ENCODE measurements at regions not wholly inside any gene's neighbourhood (a gene's known extent, or its start where the extent isn't known, plus 50 kb on each side); places are given as distances from the start of the nearest gene placed in this dataset.

DNA sequence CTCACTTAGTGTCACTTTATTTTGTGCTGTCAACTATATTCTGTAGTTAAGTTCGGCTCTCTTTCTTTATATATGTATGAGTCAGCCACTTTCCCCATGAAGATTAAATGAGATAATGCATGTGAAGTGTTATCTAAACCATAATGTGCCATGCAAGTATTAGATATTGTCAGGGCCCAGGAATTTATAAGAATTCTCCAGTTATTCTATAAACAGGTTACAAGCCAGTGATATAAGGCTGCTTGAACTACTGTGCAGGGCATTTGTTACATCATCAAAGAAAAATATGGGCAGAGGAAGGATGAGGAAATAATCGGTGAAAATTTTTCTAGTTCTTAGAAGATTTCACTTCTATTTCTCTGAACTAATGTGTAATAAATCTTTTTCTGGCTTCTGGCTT, 1049.0 kb upstream of the NR2F2 start:
- Histone ChIP-seq H2AK5ac (ENCODE audit: low read depth, low read length) (no peak overlapping the region), H3K27me3 (replicated peaks in 1 of 4; ENCODE audit: control insufficient read depth in 3 of 4, extremely low read depth in 1 of 4, insufficient read depth in 3 of 4, low read length in 3 of 4) (peaks cover 0 to 1% (median 0%) of the 10 kb centered on the region in 4 experiments; a peak in 1 of 7 replicates), H2BK5ac (ENCODE audit: low read depth, low read length) (no peak overlapping the region), H2BK20ac (ENCODE audit: low read length) (no peak overlapping the region), H3K4me1 (replicated peaks in 1 of 4; ENCODE audit: control insufficient read depth in 3 of 4, insufficient read depth in 4 of 4, low read length in 3 of 4) (peaks cover 0 to 6% (median 3%) of the 10 kb centered on the region in 4 experiments; a peak in 5 of 7 replicates), H3K9me3 (ENCODE audit: insufficient read depth in 2 of 2, low read depth in 1 of 2, low read length in 1 of 2) (no peaks in the 10 kb centered on the region), H3K79me1 (ENCODE audit: low read depth, low read length) (no peaks in the 10 kb centered on the region), H3K14ac (ENCODE audit: insufficient read length) (no peak overlapping the region), H4K91ac (replicated peaks; ENCODE audit: insufficient read length, low read length) (no peak overlapping the region), H3K23me2 (ENCODE audit: low read depth, low read length) (no peaks in the 10 kb centered on the region), H3K23ac (ENCODE audit: insufficient read length) (no peak overlapping the region), H4K20me1 (replicated peaks in 1 of 2; ENCODE audit: control insufficient read depth in 1 of 2, insufficient read depth in 2 of 2, low read length in 2 of 2) (no peaks in the 10 kb centered on the region), H3K79me2 (ENCODE audit: control insufficient read depth in 1 of 2, insufficient read depth in 2 of 2, low read length in 2 of 2) (no peaks in the 10 kb centered on the region), H3K9ac (replicated peaks in 1 of 4; ENCODE audit: extremely low read depth in 1 of 4, low read depth in 3 of 4, low read length in 3 of 4) (no peak overlapping the region), H3K56ac (replicated peaks; ENCODE audit: insufficient read length, low read depth, low read length) (no peak overlapping the region), H3K18ac (ENCODE audit: extremely low read depth, low read length) (no peak overlapping the region), H3K4me3 (ENCODE audit: extremely low read depth in 1 of 4, insufficient read depth in 2 of 4, low read depth in 3 of 4, low read length in 4 of 4) (no peak overlapping the region), H4K8ac (ENCODE audit: extremely low read depth, insufficient read depth, low read length) (no peak overlapping the region), H3K4ac (replicated peaks; ENCODE audit: insufficient read length, low read depth, low read length) (no peak overlapping the region), H2BK12ac (ENCODE audit: low read depth, low read length) (no peak overlapping the region), H3K27ac (ENCODE audit: low read depth, low read length) (no peak overlapping the region), H2BK15ac (ENCODE audit: low read length) (no peak overlapping the region), H2BK120ac (replicated peaks; ENCODE audit: low read depth, low read length) (no peak overlapping the region), H4K5ac (ENCODE audit: insufficient read length, low read depth, low read length) (no peak overlapping the region), H3K4me2 (ENCODE audit: insufficient read depth in 1 of 2, low read depth in 2 of 2, low read length in 2 of 2) (no peak overlapping the region), H2AFZ (ENCODE audit: low read length) (no peak overlapping the region), H3K36me3 (ENCODE audit: control insufficient read depth in 2 of 4, insufficient read depth in 4 of 4, low read length in 3 of 4) (no peaks in the 10 kb centered on the region)
- 82% methylated on average over 2 of the region's 2 CpGs; no CpG with 5 or more reads in 1 of the 2 experiments for WGBS, 2 experiments (ENCODE audit: extremely low coverage in 1 of 2, insufficient coverage in 1 of 2, insufficient read length in 1 of 2, insufficient replicate concordance in 2 of 2, low coverage in 1 of 2, low lambda C conversion rate in 2 of 2, missing lambda C conversion rate in 1 of 2)
- FAIRE-seq (no peak), DNase-seq (ENCODE audit: low read depth in 1 of 2, low spot score in 2 of 2) (no peak)
- CTCF ChIA-PET (ENCODE audit: partially characterized antibody) = interaction anchor here (0.6 to 3.0 kb wide), 2 partner anchors 10 to 22 kb away, joined by 3 to 15 read pairs; no protein-coding TSS in a partner anchor
- POLR2A ChIA-PET (ENCODE audit: partially characterized antibody) = no interaction called here
- TF ChIP-seq MAFK (IDR thresholded peaks at IDR 0.05; ENCODE audit: low read depth, low read length) (no peak), JUND (IDR thresholded peaks at IDR 0.05; ENCODE audit: low read length) (no peak), POU5F1 (IDR thresholded peaks at IDR 0.05; ENCODE audit: low read depth, low read length) (no peak), HDAC2 (IDR thresholded peaks at IDR 0.05; ENCODE audit: borderline replicate concordance in 1 of 2, low read depth in 2 of 2, low read length in 2 of 2) (no peak), KDM5A (IDR thresholded peaks at IDR 0.05; ENCODE audit: low read length) (no peak), ASH2L (IDR thresholded peaks at IDR 0.05; ENCODE audit: low read length) (no peak), TAF7 (optimal IDR thresholded peaks at IDR 0.05; ENCODE audit: borderline replicate concordance, low read depth, low read length) (no peak), SP4 (IDR thresholded peaks at IDR 0.05; ENCODE audit: low read length) (no peak), POLR2AphosphoS5 (IDR thresholded peaks at IDR 0.05; ENCODE audit: low read depth, low read length) (no peak), CEBPB (IDR thresholded peaks at IDR 0.05; ENCODE audit: low read depth, low read length) (no peak), SP1 (IDR thresholded peaks at IDR 0.05; ENCODE audit: low read depth, low read length) (no peak), CBX8 (IDR thresholded peaks at IDR 0.05; ENCODE audit: borderline replicate concordance, low read depth, low read length) (no peak), RBBP5 (IDR thresholded peaks at IDR 0.05; ENCODE audit: borderline replicate concordance, low read depth, low read length) (no peak)
- TF ChIP-seq, protein P1, sequence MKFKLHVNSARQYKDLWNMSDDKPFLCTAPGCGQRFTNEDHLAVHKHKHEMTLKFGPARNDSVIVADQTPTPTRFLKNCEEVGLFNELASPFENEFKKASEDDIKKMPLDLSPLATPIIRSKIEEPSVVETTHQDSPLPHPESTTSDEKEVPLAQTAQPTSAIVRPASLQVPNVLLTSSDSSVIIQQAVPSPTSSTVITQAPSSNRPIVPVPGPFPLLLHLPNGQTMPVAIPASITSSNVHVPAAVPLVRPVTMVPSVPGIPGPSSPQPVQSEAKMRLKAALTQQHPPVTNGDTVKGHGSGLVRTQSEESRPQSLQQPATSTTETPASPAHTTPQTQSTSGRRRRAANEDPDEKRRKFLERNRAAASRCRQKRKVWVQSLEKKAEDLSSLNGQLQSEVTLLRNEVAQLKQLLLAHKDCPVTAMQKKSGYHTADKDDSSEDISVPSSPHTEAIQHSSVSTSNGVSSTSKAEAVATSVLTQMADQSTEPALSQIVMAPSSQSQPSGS (IDR thresholded peaks at IDR 0.05; ENCODE audit: low read length) = no peak

All from H1 (cell line).